Caco-2 (cell line): ENCODE measurements at regions not wholly inside any gene's neighbourhood (a gene's known extent, or its start where the extent isn't known, plus 50 kb on each side); places are given as distances from the start of the nearest gene placed in this dataset.

ENCODE experiments used
- BruUV-seq: library from RNA; stranded (reverse); fragments of 400-500 nt; replicated peaks from 2 replicates; lab custom pipeline; 2021; lab: Mats Ljungman, UMichigan
- CTCF ChIA-PET: fragments of 300-600 bp; sonication (Branson Sonifier 250); formaldehyde crosslinking; loops from one replicate; lab custom pipeline; 2022; ENCODE audit warnings: antibody characterized with exemption; lab: Charles Lee
- POLR2A ChIA-PET: fragments of 300-600 bp; sonication (Branson Sonifier 250); formaldehyde crosslinking; loops from one replicate; lab custom pipeline; 2022; ENCODE audit warnings: antibody characterized with exemption; lab: Charles Lee
- DNase-seq, 2 experiments: peaks; one replicate each; pipeline versions ENCODE4 v3.0.0 to v3.0.0-alpha.2; 2020 to 2022
- H3K27me3 ChIP-seq: replicated peaks from 2 replicates; pipeline ENCODE4 v1.6.0; 2011; ENCODE audit warnings: low read length; ENCODE audit not compliant: control insufficient read depth, insufficient read depth
- H3K36me3 ChIP-seq: 2 replicates; pipeline ENCODE4 v1.5.1; 2011; ENCODE audit warnings: low read length; ENCODE audit not compliant: control insufficient read depth, insufficient read depth
- H3K4me1 ChIP-seq: fragments of 250-450 bp; sonication (Bioruptor Pico); 2 replicates; pipeline ENCODE4 v1.5.1; 2020; ENCODE audit warnings: mild to moderate bottlenecking
- H3K4me3 ChIP-seq: 2 replicates; pipeline ENCODE4 v1.5.1; 2011; ENCODE audit warnings: low read depth, mild to moderate bottlenecking, control low read depth, low read length
- H3K9me3 ChIP-seq: fragments of 250-450 bp; sonication (Bioruptor Pico); 2 replicates; pipeline ENCODE4 v1.5.1; 2020; ENCODE audit warnings: mild to moderate bottlenecking, moderate library complexity
- H3K27ac Mint-ChIP-seq: one replicate; pipeline ENCODE4 v1.8.0; 2022; ENCODE audit warnings: mixed read lengths; ENCODE audit not compliant: unreplicated experiment
- H3K27me3 Mint-ChIP-seq: one replicate; pipeline ENCODE4 v1.8.0; 2022; ENCODE audit warnings: mixed read lengths; ENCODE audit not compliant: insufficient read depth, unreplicated experiment
- H3K36me3 Mint-ChIP-seq: one replicate; pipeline ENCODE4 v1.8.0; 2022; ENCODE audit warnings: mild to moderate bottlenecking, mixed read lengths; ENCODE audit not compliant: insufficient read depth, unreplicated experiment
- H3K4me1 Mint-ChIP-seq: one replicate; pipeline ENCODE4 v1.8.0; 2022; ENCODE audit warnings: low read depth, mixed read lengths; ENCODE audit not compliant: unreplicated experiment
- H3K4me3 Mint-ChIP-seq: one replicate; pipeline ENCODE4 v1.8.0; 2022; ENCODE audit warnings: mild to moderate bottlenecking, moderate library complexity, mixed read lengths; ENCODE audit not compliant: unreplicated experiment
- H3K9me3 Mint-ChIP-seq: one replicate; pipeline ENCODE4 v1.8.0; 2022; ENCODE audit warnings: mixed read lengths; ENCODE audit not compliant: unreplicated experiment
- CTCF ChIP-seq, 2 experiments: fragments of 200-600 bp in 1 of 2; IDR thresholded peaks; 1 replicate in 1 of 2; 2 replicates in 1 of 2; pipeline versions ENCODE4 v1.5.1 to v1.8.0; 2011 to 2022; ENCODE audit warnings: antibody characterized with exemption in 1 of 2, control low read depth in 1 of 2, inconsistent platforms in 1 of 2, low read depth in 1 of 2, low read length in 1 of 2, mild to moderate bottlenecking in 1 of 2, moderate library complexity in 1 of 2; ENCODE audit not compliant: insufficient read depth in 1 of 2, severe bottlenecking in 1 of 2, unreplicated experiment in 1 of 2
- intact Hi-C: fragments of 100-400 bp; cut with micrococcal nuclease; formaldehyde crosslinking; loops from one replicate; pipeline ENCODE4 v1.10.0; 2022; ENCODE audit not compliant: unreplicated experiment

DNA sequence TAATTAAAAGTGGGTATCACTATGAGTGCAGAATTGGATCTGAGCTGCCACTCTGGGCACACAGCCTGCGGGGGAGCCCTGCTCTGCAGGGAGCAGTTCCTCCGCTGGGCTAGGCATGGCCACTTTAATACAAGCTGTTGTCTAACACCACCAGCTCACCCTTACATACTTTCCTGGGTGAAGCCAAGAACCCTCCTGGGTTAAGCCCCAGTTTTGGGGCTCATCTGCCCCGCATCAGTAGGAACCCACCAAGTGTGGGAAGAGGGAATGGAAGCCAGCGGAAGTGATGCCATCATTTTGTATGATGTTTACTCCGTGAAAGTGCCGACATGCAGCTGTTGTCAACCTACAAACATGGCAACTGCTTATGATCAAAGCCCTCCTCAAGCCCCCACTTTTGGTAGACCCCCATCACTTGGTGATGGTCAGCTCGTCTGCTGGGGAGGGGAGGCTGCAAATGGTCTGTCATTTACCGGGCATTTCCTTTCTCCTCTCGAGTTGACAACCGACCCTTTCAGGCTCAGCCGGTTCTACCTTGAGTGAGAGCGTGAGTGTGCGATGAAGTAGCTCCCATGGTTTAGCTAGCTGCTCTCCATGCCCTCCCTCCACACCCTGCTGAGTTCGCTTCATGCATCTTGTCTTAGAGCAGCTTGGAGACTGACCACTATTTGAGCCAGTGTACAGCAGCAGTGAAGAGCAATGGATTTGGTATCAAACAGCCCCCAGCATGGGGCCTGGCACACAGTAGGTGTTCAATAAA lies 95.3 kb upstream of the IER5L start:
- H3K36me3 Mint-ChIP-seq, result no peaks in the 10 kb centered on the region

DNA sequence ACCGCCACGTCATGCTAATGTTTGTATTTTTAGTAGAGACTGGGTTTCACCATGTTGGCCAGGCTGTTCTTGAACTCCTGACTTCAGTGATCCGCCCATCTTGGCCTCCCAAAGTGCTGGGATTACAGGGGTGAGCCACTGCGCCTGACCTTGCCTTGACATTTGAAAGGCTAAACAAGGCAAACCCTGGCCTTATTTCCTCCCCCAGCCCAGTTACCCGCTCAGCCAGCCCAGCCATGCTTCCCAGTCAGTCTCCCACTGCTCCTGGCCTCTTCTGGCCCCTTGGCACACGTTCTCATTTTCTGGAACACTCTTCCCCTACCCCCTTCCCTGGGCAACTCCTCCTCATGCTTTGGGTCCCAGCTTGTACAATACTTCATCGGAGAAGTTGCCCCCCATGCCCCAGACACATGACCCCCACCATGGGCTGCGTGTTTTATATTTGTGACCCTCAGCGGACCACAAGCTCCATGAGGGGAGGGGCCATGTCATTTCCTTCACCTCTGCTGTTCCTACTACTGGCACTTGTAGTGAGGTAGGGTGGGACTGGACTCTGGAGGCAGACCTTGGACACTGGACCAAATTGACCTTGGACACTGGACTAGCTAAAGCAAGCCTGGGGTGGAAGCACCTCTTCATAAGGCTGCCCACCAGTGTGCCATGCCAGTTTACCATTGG lies 94.4 kb upstream of the IER5L start:
- no TSS peak for BruUV-seq
- Mint-ChIP-seq H3K27ac (no peak overlapping the region), H3K4me1 (peaks cover 26% of the 10 kb centered on the region), H3K9me3 (no peaks in the 10 kb centered on the region), H3K4me3 (no peak overlapping the region), H3K27me3 (no peaks in the 10 kb centered on the region), H3K36me3 (no peaks in the 10 kb centered on the region)
- peaks cover 15% of the 10 kb centered on the region for H3K4me1 ChIP-seq
- TF ChIP-seq CTCF (IDR thresholded peaks at IDR 0.05; ENCODE audit: insufficient read depth in 1 of 2, low read depth in 1 of 2, low read length in 1 of 2, severe bottlenecking in 1 of 2, unreplicated experiment in 1 of 2), result no peak
- no peaks in the 10 kb centered on the region for H3K36me3 ChIP-seq
- CTCF ChIA-PET, result no interaction called here
- POLR2A ChIA-PET, result no interaction called here
- no peak for DNase-seq
- intact Hi-C loops, result no loop called here
- H3K4me3 ChIP-seq, result no peak overlapping the region
- H3K27me3 ChIP-seq, result no peaks in the 10 kb centered on the region
- H3K9me3 ChIP-seq, result no peaks in the 10 kb centered on the region

More for the DNA sequence above, 95.3 kb upstream of the IER5L start:
- DNase-seq, result peak in 1 of 2 experiments; percentile 11
- no peaks in the 10 kb centered on the region for H3K36me3 ChIP-seq
- H3K4me3 ChIP-seq, result no peak overlapping the region
- H3K4me3 Mint-ChIP-seq, result no peak overlapping the region
- H3K9me3 Mint-ChIP-seq, result no peaks in the 10 kb centered on the region
- no TSS peak for BruUV-seq
- H3K27me3 Mint-ChIP-seq, result no peaks in the 10 kb centered on the region
- TF ChIP-seq CTCF (IDR thresholded peaks at IDR 0.05; ENCODE audit: insufficient read depth in 1 of 2, low read depth in 1 of 2, low read length in 1 of 2, severe bottlenecking in 1 of 2, unreplicated experiment in 1 of 2), result no peak
- no peaks in the 10 kb centered on the region for H3K9me3 ChIP-seq
- H3K27ac Mint-ChIP-seq, result no peak overlapping the region
- H3K4me1 Mint-ChIP-seq, result peaks cover 26% of the 10 kb centered on the region
- intact Hi-C loops, result no loop called here
- CTCF ChIA-PET, result no interaction called here
- POLR2A ChIA-PET, result interaction anchor here (0.6 kb wide), 1 partner anchor 11 kb away, joined by 4 read pairs; no protein-coding TSS in a partner anchor
- no peaks in the 10 kb centered on the region for H3K27me3 ChIP-seq
- H3K4me1 ChIP-seq, result peaks cover 21% of the 10 kb centered on the region

- intact Hi-C loops, result no loop called here
- Mint-ChIP-seq H3K9me3 (no peaks in the 10 kb centered on the region), H3K36me3 (no peaks in the 10 kb centered on the region), H3K4me1 (peaks cover 12% of the 10 kb centered on the region), H3K27me3 (no peaks in the 10 kb centered on the region), H3K27ac (no peak overlapping the region), H3K4me3 (no peak overlapping the region)
- Histone ChIP-seq H3K36me3 (no peaks in the 10 kb centered on the region), H3K4me1 (peaks cover 8% of the 10 kb centered on the region), H3K9me3 (no peaks in the 10 kb centered on the region), H3K4me3 (no peak overlapping the region), H3K27me3 (no peaks in the 10 kb centered on the region)
- BruUV-seq, result no TSS peak
- no peak for DNase-seq
- POLR2A ChIA-PET, result no interaction called here
- CTCF ChIA-PET, result no interaction called here
- TF ChIP-seq CTCF (IDR thresholded peaks at IDR 0.05; ENCODE audit: insufficient read depth in 1 of 2, low read depth in 1 of 2, low read length in 1 of 2, severe bottlenecking in 1 of 2, unreplicated experiment in 1 of 2), result no peak
Measured at GRCh38 chr9:129270903-129271431, 92.9 kb upstream of the IER5L start.
